ENCODE measurements at regions not wholly inside any gene's neighbourhood (a gene's known extent, or its start where the extent isn't known, plus 50 kb on each side); places are given as distances from the start of the nearest gene placed in this dataset.

DNA sequence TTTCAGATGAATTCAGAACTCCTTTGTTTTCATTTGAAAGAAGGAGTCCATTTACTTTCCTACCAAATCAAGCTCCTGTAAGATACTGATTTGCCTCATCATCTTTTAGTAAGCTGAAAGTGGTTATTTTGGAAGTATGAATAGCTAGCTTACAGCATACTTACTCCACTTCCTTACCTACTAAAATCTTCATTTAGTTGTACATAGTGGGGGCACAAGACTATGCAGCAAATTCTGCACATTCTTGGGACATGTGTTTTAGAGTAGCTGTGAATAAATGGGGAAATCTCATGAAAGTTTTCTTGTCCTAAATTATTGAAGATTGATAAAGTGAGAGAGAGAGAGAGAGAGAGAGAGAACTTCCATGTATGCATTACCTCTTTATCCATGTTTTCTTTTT, 256.3 kb downstream of the OGFRL1 start:
- TF ChIP-seq POLR2AphosphoS5 (IDR thresholded peaks at IDR 0.05; ENCODE audit: borderline replicate concordance, low read depth, low read length) (no peak), EZH2 (IDR thresholded peaks at IDR 0.05) (no peak), FOXP2 (optimal IDR thresholded peaks at IDR 0.05; ENCODE audit: control extremely low read depth, extremely low read length, insufficient read depth) (no peak)
